Mesendoderm (in vitro differentiated cells): ENCODE measurements at regions not wholly inside any gene's neighbourhood (a gene's known extent, or its start where the extent isn't known, plus 50 kb on each side); places are given as distances from the start of the nearest gene placed in this dataset.
"Not testable (repeated sequence)": the region's sequence is repeated elsewhere in the genome, so short reads cannot be mapped to it uniquely, and the experiment has no call there.

Experiments
- DNase-seq: peaks from one replicate; pipeline ENCODE4 v3.0.0; 2013
- H2AK5ac ChIP-seq: 2 replicates; pipeline ENCODE4 v1.6.1; 2013; ENCODE audit warnings: low read length, inconsistent platforms
- H2BK120ac ChIP-seq: 2 replicates; pipeline ENCODE4 v1.6.1; 2013; ENCODE audit warnings: low read depth, mild to moderate bottlenecking, low read length, moderate library complexity, mixed read lengths
- H2BK15ac ChIP-seq: replicated peaks from 2 replicates; pipeline ENCODE4 v1.6.1; 2013; ENCODE audit warnings: low read depth, mild to moderate bottlenecking, moderate library complexity
- H2BK5ac ChIP-seq: 2 replicates; pipeline ENCODE4 v1.6.1; 2013; ENCODE audit warnings: low read length, inconsistent platforms
- H3K18ac ChIP-seq: 2 replicates; pipeline ENCODE4 v1.6.1; 2013; ENCODE audit warnings: mild to moderate bottlenecking, low read length, mixed read lengths
- H3K23ac ChIP-seq: one replicate; pipeline ENCODE4 v1.6.1; 2013; ENCODE audit warnings: low read length
- H3K27ac ChIP-seq: 2 replicates; pipeline ENCODE4 v1.5.1; 2013; ENCODE audit warnings: low read depth, mild to moderate bottlenecking, inconsistent platforms, low read length, moderate library complexity
- H3K27me3 ChIP-seq: 2 replicates; pipeline ENCODE4 v1.6.1; 2013; ENCODE audit warnings: low read length, control low read depth, mild to moderate bottlenecking, inconsistent platforms; ENCODE audit not compliant: insufficient read depth, poor library complexity
- H3K36me3 ChIP-seq: 2 replicates; pipeline ENCODE4 v1.6.1; 2013; ENCODE audit warnings: low read length, inconsistent platforms; ENCODE audit not compliant: control insufficient read depth, insufficient read depth
- H3K4ac ChIP-seq: one replicate; pipeline ENCODE4 v1.6.1; 2013; ENCODE audit warnings: low read depth, mild to moderate bottlenecking, low read length, moderate library complexity
- H3K4me1 ChIP-seq: 2 replicates; pipeline ENCODE4 v1.6.1; 2013; ENCODE audit warnings: low read depth, low read length, inconsistent platforms; ENCODE audit not compliant: control insufficient read depth
- H3K4me2 ChIP-seq: 2 replicates; pipeline ENCODE4 v1.6.1; 2013; ENCODE audit warnings: low read length
- H3K4me3 ChIP-seq: 2 replicates; pipeline ENCODE4 v1.5.1; 2013; ENCODE audit warnings: mild to moderate bottlenecking, low read length
- H3K56ac ChIP-seq: one replicate; pipeline ENCODE4 v1.6.1; 2013; ENCODE audit warnings: low read length
- H3K79me1 ChIP-seq: 2 replicates; pipeline ENCODE4 v1.6.1; 2013; ENCODE audit warnings: low read length, inconsistent platforms
- H3K79me2 ChIP-seq: 2 replicates; pipeline ENCODE4 v1.6.1; 2013; ENCODE audit warnings: mild to moderate bottlenecking, low read length; ENCODE audit not compliant: control insufficient read depth, insufficient read depth
- H3K9ac ChIP-seq: 2 replicates; pipeline ENCODE4 v1.6.1; 2013; ENCODE audit warnings: low read length, inconsistent platforms
- H4K5ac ChIP-seq: one replicate; pipeline ENCODE4 v1.6.1; 2013; ENCODE audit warnings: low read length
- H4K8ac ChIP-seq: one replicate; pipeline ENCODE4 v1.6.1; 2013; ENCODE audit warnings: low read depth, mild to moderate bottlenecking, control low read depth, low read length, moderate library complexity
- WGBS: extraction: QIAGEN DNeasy Blood & Tissue Kit; methylation state at CpG from one replicate; pipeline ENCODE4 v1.1.7; 2013; ENCODE audit warnings: low lambda C conversion rate, missing lambda C conversion rate; ENCODE audit not compliant: insufficient coverage; ENCODE audit errors: extremely low coverage; 5-methylcytosine and 5-hydroxymethylcytosine counted together

GRCh38 chr2:175326164-175326563 lies 144.7 kb upstream of the ATP5MC3 start:
- not testable (repeated sequence) for H3K4me3 ChIP-seq, H2AK5ac ChIP-seq, H2BK5ac ChIP-seq, H3K56ac ChIP-seq, H3K23ac ChIP-seq, H2BK120ac ChIP-seq, H3K79me2 ChIP-seq, H3K18ac ChIP-seq, H4K8ac ChIP-seq, H3K4ac ChIP-seq, H3K4me2 ChIP-seq, H2BK15ac ChIP-seq, H3K27ac ChIP-seq, DNase-seq, H3K27me3 ChIP-seq, H3K36me3 ChIP-seq, H3K79me1 ChIP-seq, H4K5ac ChIP-seq, H3K9ac ChIP-seq, H3K4me1 ChIP-seq
- no CpG with 5 or more reads among the region's 2 CpGs for WGBS

- H3K23ac ChIP-seq, result no peak overlapping the region
- H2BK15ac ChIP-seq, result no peak overlapping the region
- H3K27ac ChIP-seq, result no peak overlapping the region
- no peak overlapping the region for H3K9ac ChIP-seq
- DNase-seq, result no peak
- whole genome bisulfite sequencing, result no CpG with 5 or more reads among the region's 4 CpGs
- no peak overlapping the region for H3K4me2 ChIP-seq
- H3K79me1 ChIP-seq, result no peaks in the 10 kb centered on the region
- H3K4me1 ChIP-seq, result no peaks in the 10 kb centered on the region
- H3K18ac ChIP-seq, result no peak overlapping the region
- H2AK5ac ChIP-seq, result no peak overlapping the region
- H3K79me2 ChIP-seq, result no peaks in the 10 kb centered on the region
- no peak overlapping the region for H3K56ac ChIP-seq
- H2BK120ac ChIP-seq, result no peak overlapping the region
- no peaks in the 10 kb centered on the region for H3K36me3 ChIP-seq
- H4K5ac ChIP-seq, result no peak overlapping the region
- no peak overlapping the region for H2BK5ac ChIP-seq
- H3K27me3 ChIP-seq, result no peaks in the 10 kb centered on the region
- no peak overlapping the region for H3K4me3 ChIP-seq
- H4K8ac ChIP-seq, result no peak overlapping the region
- H3K4ac ChIP-seq, result no peak overlapping the region
These were observed 141.7 kb upstream of the ATP5MC3 start for GRCh38 chr2:175323162-175323561.

- no peak overlapping the region for H3K4ac ChIP-seq
- no peak overlapping the region for H3K27ac ChIP-seq
- H2BK5ac ChIP-seq, result no peak overlapping the region
- H4K8ac ChIP-seq, result no peak overlapping the region
- no peak overlapping the region for H2BK15ac ChIP-seq
- no peak for DNase-seq
- no CpG with 5 or more reads among the region's 2 CpGs for WGBS
- H3K79me2 ChIP-seq, result no peaks in the 10 kb centered on the region
- no peaks in the 10 kb centered on the region for H3K4me1 ChIP-seq
- no peak overlapping the region for H3K4me3 ChIP-seq
- no peak overlapping the region for H3K9ac ChIP-seq
- H3K36me3 ChIP-seq, result no peaks in the 10 kb centered on the region
- H2BK120ac ChIP-seq, result no peak overlapping the region
- no peaks in the 10 kb centered on the region for H3K79me1 ChIP-seq
- H3K4me2 ChIP-seq, result no peak overlapping the region
- no peak overlapping the region for H3K56ac ChIP-seq
- no peak overlapping the region for H3K23ac ChIP-seq
- no peak overlapping the region for H4K5ac ChIP-seq
- no peaks in the 10 kb centered on the region for H3K27me3 ChIP-seq
- no peak overlapping the region for H2AK5ac ChIP-seq
- no peak overlapping the region for H3K18ac ChIP-seq
These were observed 137.0 kb upstream of the ATP5MC3 start for GRCh38 chr2:175318542-175318941.

GRCh38 chr2:175317751-175318150 lies 136.2 kb upstream of the ATP5MC3 start:
- H2BK120ac ChIP-seq, result no peak overlapping the region
- H2BK5ac ChIP-seq, result no peak overlapping the region
- H3K79me1 ChIP-seq, result no peaks in the 10 kb centered on the region
- no peak overlapping the region for H3K56ac ChIP-seq
- H3K23ac ChIP-seq, result no peak overlapping the region
- no peaks in the 10 kb centered on the region for H3K4me1 ChIP-seq
- H3K4me3 ChIP-seq, result no peak overlapping the region
- no peaks in the 10 kb centered on the region for H3K27me3 ChIP-seq
- H3K9ac ChIP-seq, result no peak overlapping the region
- H3K79me2 ChIP-seq, result no peaks in the 10 kb centered on the region
- H2BK15ac ChIP-seq, result no peak overlapping the region
- no peak overlapping the region for H3K4me2 ChIP-seq
- H2AK5ac ChIP-seq, result no peak overlapping the region
- no peaks in the 10 kb centered on the region for H3K36me3 ChIP-seq
- no peak overlapping the region for H3K4ac ChIP-seq
- WGBS, result no CpG with 5 or more reads among the region's 2 CpGs
- no peak overlapping the region for H4K5ac ChIP-seq
- no peak overlapping the region for H3K27ac ChIP-seq
- no peak overlapping the region for H3K18ac ChIP-seq
- no peak overlapping the region for H4K8ac ChIP-seq
- no peak for DNase-seq

- Histone ChIP-seq H2BK5ac (no peak overlapping the region), H3K4me1 (no peaks in the 10 kb centered on the region), H3K79me2 (no peaks in the 10 kb centered on the region), H2BK15ac (no peak overlapping the region), H3K18ac (no peak overlapping the region), H2BK120ac (no peak overlapping the region), H3K27me3 (no peaks in the 10 kb centered on the region), H3K79me1 (no peaks in the 10 kb centered on the region), H3K9ac (no peak overlapping the region), H2AK5ac (no peak overlapping the region), H3K56ac (no peak overlapping the region), H3K4me3 (no peak overlapping the region), H4K8ac (no peak overlapping the region), H4K5ac (no peak overlapping the region), H3K4me2 (no peak overlapping the region), H3K27ac (no peak overlapping the region), H3K23ac (no peak overlapping the region), H3K4ac (no peak overlapping the region), H3K36me3 (no peaks in the 10 kb centered on the region)
- no CpG with 5 or more reads among the region's 2 CpGs for WGBS
- no peak for DNase-seq
These were observed 130.6 kb upstream of the ATP5MC3 start for GRCh38 chr2:175312137-175312536.

GRCh38 chr2:175310813-175311504 lies 129.4 kb upstream of the ATP5MC3 start:
- no peak overlapping the region for H3K23ac ChIP-seq
- H2BK15ac ChIP-seq, result no peak overlapping the region
- no peaks in the 10 kb centered on the region for H3K79me2 ChIP-seq
- H3K27ac ChIP-seq, result no peak overlapping the region
- WGBS, result no CpG with 5 or more reads among the region's 1 CpG
- H4K8ac ChIP-seq, result no peak overlapping the region
- H2BK120ac ChIP-seq, result no peak overlapping the region
- H4K5ac ChIP-seq, result no peak overlapping the region
- no peak overlapping the region for H3K4ac ChIP-seq
- H2BK5ac ChIP-seq, result no peak overlapping the region
- no peak overlapping the region for H3K56ac ChIP-seq
- H3K4me2 ChIP-seq, result no peak overlapping the region
- no peaks in the 10 kb centered on the region for H3K79me1 ChIP-seq
- H3K27me3 ChIP-seq, result no peaks in the 10 kb centered on the region
- no peak overlapping the region for H3K4me3 ChIP-seq
- no peaks in the 10 kb centered on the region for H3K36me3 ChIP-seq
- no peak for DNase-seq
- no peak overlapping the region for H2AK5ac ChIP-seq
- no peak overlapping the region for H3K18ac ChIP-seq
- H3K4me1 ChIP-seq, result no peaks in the 10 kb centered on the region
- H3K9ac ChIP-seq, result no peak overlapping the region
